Activated CD8-positive, alpha-beta T cell treated with anti-CD3 and anti-CD28 coated beads for 36 hours (primary cell): ENCODE measurements at regions not wholly inside any gene's neighbourhood (a gene's known extent, or its start where the extent isn't known, plus 50 kb on each side); places are given as distances from the start of the nearest gene placed in this dataset.

Experiments used
- ATAC-seq: fragments of 200-7000 bp; cut with Tn5 transposase; one replicate; pipeline ENCODE4 v1.10.0; 2021; ENCODE audit warnings: mild to moderate bottlenecking, moderate library complexity
- CTCF ChIA-PET: fragments of 350-600 bp; sonication (Branson Sonifier 250); formaldehyde crosslinking; loops from one replicate; lab custom pipeline; 2021; ENCODE audit warnings: antibody characterized with exemption; lab: Charles Lee
- POLR2A ChIA-PET: fragments of 350-600 bp; sonication (Branson Sonifier 250); formaldehyde crosslinking; loops from one replicate; lab custom pipeline; 2021; ENCODE audit warnings: antibody characterized with exemption; lab: Charles Lee
- DNase-seq: peaks from one replicate; pipeline ENCODE4 v3.0.0-alpha.2; 2020
- H3K27ac Mint-ChIP-seq: one replicate; pipeline ENCODE4 v1.8.0; 2021; ENCODE audit warnings: mild to moderate bottlenecking, mixed read lengths
- H3K27me3 Mint-ChIP-seq: one replicate; pipeline ENCODE4 v1.8.0; 2021; ENCODE audit warnings: mixed read lengths
- H3K36me3 Mint-ChIP-seq: one replicate; pipeline ENCODE4 v1.8.0; 2021; ENCODE audit warnings: low read depth, mixed read lengths
- H3K4me1 Mint-ChIP-seq: one replicate; pipeline ENCODE4 v1.8.0; 2021; ENCODE audit warnings: low read depth, mixed read lengths
- H3K4me3 Mint-ChIP-seq: one replicate; pipeline ENCODE4 v1.8.0; 2021; ENCODE audit warnings: mild to moderate bottlenecking, moderate library complexity, mixed read lengths
- H3K9me3 Mint-ChIP-seq: one replicate; pipeline ENCODE4 v1.8.0; 2021; ENCODE audit warnings: mixed read lengths
- intact Hi-C: fragments of 100-400 bp; cut with micrococcal nuclease; formaldehyde crosslinking; loops from one replicate; pipeline ENCODE4 v1.10.0; 2022
- TF ChIP-seq, protein P1 (sequence below): fragments of 200-600 bp; IDR thresholded peaks from one replicate; pipeline ENCODE4 v1.8.0; 2022; ENCODE audit warnings: antibody characterized with exemption, mild to moderate bottlenecking

DNA sequence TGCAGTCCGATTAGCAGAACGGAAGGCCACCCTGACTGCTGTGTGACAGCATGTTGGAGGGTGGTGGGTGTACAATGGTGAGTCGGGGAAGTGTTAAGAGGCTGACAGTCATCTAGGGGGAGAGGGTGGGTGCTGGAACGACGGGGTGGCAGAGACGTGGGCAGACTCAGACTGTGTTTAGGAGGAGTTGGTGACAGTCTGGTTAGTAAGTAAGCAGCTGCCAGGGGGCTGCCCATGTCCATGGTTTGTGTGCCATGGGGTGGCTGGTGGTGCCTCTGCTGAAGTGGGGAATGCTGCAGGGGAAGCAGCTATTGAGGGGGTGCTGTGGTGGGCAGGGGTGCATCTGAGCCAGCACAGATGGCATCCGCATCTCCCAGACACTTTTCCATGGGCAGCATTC, 51.3 kb upstream of the BOD1 start:
- Mint-ChIP-seq H3K4me1 (no peaks in the 10 kb centered on the region), H3K9me3 (no peaks in the 10 kb centered on the region)
- DNase-seq = no peak

GRCh38 chr5:173668245-173668800, 51.9 kb upstream of the BOD1 start:
- no peak for DNase-seq
- ChIA-PET POLR2A (no interaction called here), CTCF (no interaction called here)
- Mint-ChIP-seq H3K27ac (no peak overlapping the region), H3K36me3 (no peaks in the 10 kb centered on the region), H3K9me3 (no peaks in the 10 kb centered on the region), H3K4me1 (no peaks in the 10 kb centered on the region), H3K27me3 (no peaks in the 10 kb centered on the region), H3K4me3 (no peak overlapping the region)
- TF ChIP-seq, protein P1, sequence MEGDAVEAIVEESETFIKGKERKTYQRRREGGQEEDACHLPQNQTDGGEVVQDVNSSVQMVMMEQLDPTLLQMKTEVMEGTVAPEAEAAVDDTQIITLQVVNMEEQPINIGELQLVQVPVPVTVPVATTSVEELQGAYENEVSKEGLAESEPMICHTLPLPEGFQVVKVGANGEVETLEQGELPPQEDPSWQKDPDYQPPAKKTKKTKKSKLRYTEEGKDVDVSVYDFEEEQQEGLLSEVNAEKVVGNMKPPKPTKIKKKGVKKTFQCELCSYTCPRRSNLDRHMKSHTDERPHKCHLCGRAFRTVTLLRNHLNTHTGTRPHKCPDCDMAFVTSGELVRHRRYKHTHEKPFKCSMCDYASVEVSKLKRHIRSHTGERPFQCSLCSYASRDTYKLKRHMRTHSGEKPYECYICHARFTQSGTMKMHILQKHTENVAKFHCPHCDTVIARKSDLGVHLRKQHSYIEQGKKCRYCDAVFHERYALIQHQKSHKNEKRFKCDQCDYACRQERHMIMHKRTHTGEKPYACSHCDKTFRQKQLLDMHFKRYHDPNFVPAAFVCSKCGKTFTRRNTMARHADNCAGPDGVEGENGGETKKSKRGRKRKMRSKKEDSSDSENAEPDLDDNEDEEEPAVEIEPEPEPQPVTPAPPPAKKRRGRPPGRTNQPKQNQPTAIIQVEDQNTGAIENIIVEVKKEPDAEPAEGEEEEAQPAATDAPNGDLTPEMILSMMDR = no peak
- ATAC-seq = no peak
- intact Hi-C loops = no loop called here

More for the DNA sequence above, 51.3 kb upstream of the BOD1 start:
- TF ChIP-seq, protein P1 = no peak
- Mint-ChIP-seq H3K27ac (no peak overlapping the region), H3K4me3 (no peak overlapping the region), H3K27me3 (no peaks in the 10 kb centered on the region), H3K36me3 (no peaks in the 10 kb centered on the region)
- ATAC-seq = no peak
- ChIA-PET POLR2A (no interaction called here), CTCF (no interaction called here)
- intact Hi-C loops = no loop called here

DNA sequence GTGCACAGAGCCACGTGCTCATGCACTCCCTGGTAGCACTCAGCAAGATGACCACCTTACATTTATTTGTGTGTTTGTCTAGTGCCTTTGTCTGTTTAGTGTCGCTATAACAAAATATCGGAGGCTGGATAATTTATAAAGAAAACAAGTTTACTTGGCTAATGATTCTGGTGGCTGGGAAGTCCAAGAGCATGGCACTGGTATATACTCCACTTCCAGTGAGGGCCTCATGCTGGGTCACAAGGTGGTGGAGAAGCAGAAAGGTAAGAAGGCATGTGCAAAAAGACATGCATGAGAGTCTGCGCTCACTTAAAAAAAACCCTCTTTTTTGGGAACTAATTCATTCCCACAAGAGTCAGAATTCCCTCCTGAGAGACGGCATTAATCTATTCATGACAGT, 52.5 kb upstream of the BOD1 start:
- intact Hi-C loops = no loop called here
- TF ChIP-seq, protein P1 = no peak
- Mint-ChIP-seq H3K27ac (no peak overlapping the region), H3K27me3 (no peaks in the 10 kb centered on the region), H3K9me3 (no peaks in the 10 kb centered on the region), H3K4me1 (no peaks in the 10 kb centered on the region), H3K4me3 (no peak overlapping the region), H3K36me3 (no peaks in the 10 kb centered on the region)
- DNase-seq = no peak
- CTCF ChIA-PET = no interaction called here
- POLR2A ChIA-PET = no interaction called here
- no peak for ATAC-seq

DNA sequence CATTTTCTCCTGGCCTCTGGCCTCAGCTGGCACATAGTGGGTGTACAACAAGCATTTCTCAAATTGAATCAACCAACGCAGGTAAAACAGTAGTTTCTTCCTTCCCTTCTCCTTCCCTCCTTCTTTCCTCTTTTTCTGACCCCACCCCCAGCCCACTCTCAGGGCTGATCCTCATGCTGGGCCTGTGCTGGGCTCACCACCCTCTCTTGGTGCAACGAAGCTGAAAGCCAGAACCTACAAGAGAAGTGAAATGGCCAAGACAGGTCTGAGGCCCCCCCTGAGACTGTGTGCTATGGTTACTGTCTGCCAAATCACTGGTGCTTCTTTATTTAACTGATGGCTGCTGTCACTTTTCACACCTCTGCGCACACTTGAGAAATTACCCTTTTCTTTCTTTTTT, 53.0 kb upstream of the BOD1 start:
- Mint-ChIP-seq H3K4me1 (no peaks in the 10 kb centered on the region), H3K27ac (no peak overlapping the region), H3K36me3 (no peaks in the 10 kb centered on the region), H3K4me3 (no peak overlapping the region), H3K9me3 (peaks cover 2% of the 10 kb centered on the region), H3K27me3 (peaks cover 1% of the 10 kb centered on the region)
- TF ChIP-seq, protein P1 = no peak
- ATAC-seq = no peak
- intact Hi-C loops = no loop called here
- POLR2A ChIA-PET = no interaction called here
- DNase-seq = no peak
- CTCF ChIA-PET = no interaction called here

DNA sequence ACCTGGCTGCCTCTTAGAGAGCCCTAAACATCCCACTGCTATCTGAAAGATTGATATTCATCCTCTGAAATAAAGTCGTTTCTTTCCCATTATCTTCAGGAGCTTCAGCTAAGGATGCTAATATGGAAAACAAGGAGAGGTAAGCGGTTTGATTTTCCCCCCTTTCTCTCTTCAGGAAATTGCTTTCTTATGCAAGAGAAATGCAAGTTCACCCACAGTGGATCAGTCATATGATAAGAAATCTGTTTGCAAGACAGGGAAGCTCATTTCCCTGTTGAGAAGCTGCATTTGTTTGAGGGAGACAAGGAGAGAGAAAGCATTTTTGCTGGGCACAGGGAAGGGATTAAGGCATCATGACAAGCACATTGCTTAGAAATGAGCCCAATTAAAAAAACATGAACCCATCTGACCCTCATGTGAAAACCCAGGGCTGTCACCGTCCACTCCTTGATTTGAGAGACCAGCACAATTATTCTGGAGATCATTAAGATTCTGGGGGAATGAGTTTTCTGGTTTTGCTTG, 53.7 kb upstream of the BOD1 start:
- DNase-seq = no peak
- CTCF ChIA-PET = no interaction called here
- no peaks in the 10 kb centered on the region for H3K4me1 Mint-ChIP-seq
- intact Hi-C loops = no loop called here
- POLR2A ChIA-PET = interaction anchor here (1.0 kb wide), 1 partner anchor 25 kb away, joined by 3 read pairs; no protein-coding TSS in a partner anchor
- no peak overlapping the region for H3K27ac Mint-ChIP-seq
- no peaks in the 10 kb centered on the region for H3K36me3 Mint-ChIP-seq
- H3K27me3 Mint-ChIP-seq = peaks cover 1% of the 10 kb centered on the region
- TF ChIP-seq, protein P1 = no peak
- no peak for ATAC-seq
- no peak overlapping the region for H3K4me3 Mint-ChIP-seq
- H3K9me3 Mint-ChIP-seq = peaks cover 6% of the 10 kb centered on the region
